Retinal pigment epithelial cell (primary cell): ENCODE measurements at regions not wholly inside any gene's neighbourhood (a gene's known extent, or its start where the extent isn't known, plus 50 kb on each side); places are given as distances from the start of the nearest gene placed in this dataset.
"Not testable (repeated sequence)": the region's sequence is repeated elsewhere in the genome, so short reads cannot be mapped to it uniquely, and the experiment has no call there.

Source experiments
- DNase-seq: peaks from one replicate; pipeline ENCODE4 v3.0.0-alpha.2; 2010; ENCODE audit warnings: low read depth
- H3K4me3 ChIP-seq: 2 replicates; pipeline ENCODE4 v1.5.1; 2011; ENCODE audit warnings: mild to moderate bottlenecking, low read length, control low read depth, moderate library complexity
- CTCF ChIP-seq: conservative IDR thresholded peaks from 2 replicates; pipeline ENCODE4 v1.5.1; 2011; ENCODE audit warnings: low read depth, low read length, control low read depth, inconsistent platforms

- no peak for DNase-seq
- no peak for TF ChIP-seq CTCF
- H3K4me3 ChIP-seq = no peak overlapping the region
Measured at GRCh38 chr19:28539759-28540158, 673.2 kb downstream of the UQCRFS1 start.

- DNase-seq = not testable (repeated sequence)
Measured at GRCh38 chr19:28538579-28538978, 674.4 kb downstream of the UQCRFS1 start.

GRCh38 chr19:28537896-28538295 is 675.1 kb downstream of the UQCRFS1 start:
- H3K4me3 ChIP-seq = no peak overlapping the region
- DNase-seq = no peak
- TF ChIP-seq CTCF = no peak

More at GRCh38 chr19:28538579-28538978, 674.4 kb downstream of the UQCRFS1 start:
- H3K4me3 ChIP-seq = not testable (repeated sequence)

- no peak for TF ChIP-seq CTCF
- no peak for DNase-seq
- H3K4me3 ChIP-seq = no peak overlapping the region
Measured at GRCh38 chr19:28537079-28537478, 675.9 kb downstream of the UQCRFS1 start.

GRCh38 chr19:28535352-28535775 is 677.6 kb downstream of the UQCRFS1 start:
- no peak overlapping the region for H3K4me3 ChIP-seq
- no peak for TF ChIP-seq CTCF
- DNase-seq = no peak

GRCh38 chr19:28534766-28535351 is 678.1 kb downstream of the UQCRFS1 start:
- no peak overlapping the region for H3K4me3 ChIP-seq
- TF ChIP-seq CTCF = no peak
- DNase-seq = no peak

GRCh38 chr19:28532765-28533341 is 680.1 kb downstream of the UQCRFS1 start:
- DNase-seq = no peak
- TF ChIP-seq CTCF = no peak
- H3K4me3 ChIP-seq = no peak overlapping the region

- H3K4me3 ChIP-seq = no peak overlapping the region
- TF ChIP-seq CTCF = no peak
- no peak for DNase-seq
Measured at GRCh38 chr19:28531979-28532378, 681.0 kb downstream of the UQCRFS1 start.
